ENCODE measurements at regions not wholly inside any gene's neighbourhood (a gene's known extent, or its start where the extent isn't known, plus 50 kb on each side); places are given as distances from the start of the nearest gene placed in this dataset.
A peak's percentile ranks its signal among the peaks of the same experiment; 100 is the strongest.
"Not testable (repeated sequence)": the region's sequence is repeated elsewhere in the genome, so short reads cannot be mapped to it uniquely, and the experiment has no call there.

- H3K4me3 ChIP-seq (ENCODE audit: low read length in 2 of 2): no peak overlapping the region
- WGBS: 59% methylated on average over 2 of the region's 2 CpGs
- H3K9me3 ChIP-seq (ENCODE audit: control insufficient read depth in 2 of 2, insufficient read depth in 1 of 2, low read length in 1 of 2): no peaks in the 10 kb centered on the region
- H3K27ac ChIP-seq (ENCODE audit: low read depth in 1 of 2, low read length in 1 of 2): no peak overlapping the region
- H3K27me3 ChIP-seq (ENCODE audit: control insufficient read depth in 2 of 2, insufficient read depth in 1 of 2, low read length in 1 of 2): no peaks in the 10 kb centered on the region
- H3K4me1 ChIP-seq (ENCODE audit: control insufficient read depth in 2 of 2, insufficient read depth in 2 of 2, low read length in 2 of 2): no peaks in the 10 kb centered on the region
- H3K36me3 ChIP-seq (ENCODE audit: control insufficient read depth in 2 of 2, insufficient read depth in 2 of 2, low read length in 1 of 2): no peaks in the 10 kb centered on the region
- no peak for DNase-seq (ENCODE audit: low read depth in 6 of 9, low spot score in 9 of 9)
Observed at GRCh38 chrX:66751136-66751782, 112.4 kb upstream of the EDA2R start.

- not testable (repeated sequence) for H3K27ac ChIP-seq (ENCODE audit: low read depth in 1 of 2, low read length in 1 of 2); DNase-seq (ENCODE audit: low read depth in 6 of 9, low spot score in 9 of 9); H3K27me3 ChIP-seq (ENCODE audit: control insufficient read depth in 2 of 2, insufficient read depth in 1 of 2, low read length in 1 of 2); H3K9me3 ChIP-seq (ENCODE audit: control insufficient read depth in 2 of 2, insufficient read depth in 1 of 2, low read length in 1 of 2); H3K4me3 ChIP-seq (ENCODE audit: low read length in 2 of 2); H3K4me1 ChIP-seq (ENCODE audit: control insufficient read depth in 2 of 2, insufficient read depth in 2 of 2, low read length in 2 of 2); H3K36me3 ChIP-seq (ENCODE audit: control insufficient read depth in 2 of 2, insufficient read depth in 2 of 2, low read length in 1 of 2)
- 92% methylated on average over 1 of the region's 1 CpG for WGBS
Observed at GRCh38 chrX:66744519-66744918, 105.6 kb upstream of the EDA2R start.

- peak in 2 of 9 donors; percentile 10 to 29 for DNase-seq (ENCODE audit: low read depth in 6 of 9, low spot score in 9 of 9)
- Histone ChIP-seq H3K27ac (ENCODE audit: low read depth in 1 of 2, low read length in 1 of 2) (no peak overlapping the region), H3K36me3 (ENCODE audit: control insufficient read depth in 2 of 2, insufficient read depth in 2 of 2, low read length in 1 of 2) (no peaks in the 10 kb centered on the region), H3K27me3 (ENCODE audit: control insufficient read depth in 2 of 2, insufficient read depth in 1 of 2, low read length in 1 of 2) (no peaks in the 10 kb centered on the region), H3K4me3 (ENCODE audit: low read length in 2 of 2) (no peak overlapping the region), H3K9me3 (ENCODE audit: control insufficient read depth in 2 of 2, insufficient read depth in 1 of 2, low read length in 1 of 2) (no peaks in the 10 kb centered on the region), H3K4me1 (ENCODE audit: control insufficient read depth in 2 of 2, insufficient read depth in 2 of 2, low read length in 2 of 2) (no peaks in the 10 kb centered on the region)
- WGBS: 49% methylated on average over 2 of the region's 2 CpGs
Observed at GRCh38 chrX:66731398-66731797, 92.5 kb upstream of the EDA2R start.

- Histone ChIP-seq H3K9me3 (ENCODE audit: control insufficient read depth in 2 of 2, insufficient read depth in 1 of 2, low read length in 1 of 2) (no peaks in the 10 kb centered on the region), H3K4me1 (ENCODE audit: control insufficient read depth in 2 of 2, insufficient read depth in 2 of 2, low read length in 2 of 2) (no peaks in the 10 kb centered on the region), H3K4me3 (ENCODE audit: low read length in 2 of 2) (peak overlapping the region; percentile 31 to 37), H3K27me3 (ENCODE audit: control insufficient read depth in 2 of 2, insufficient read depth in 1 of 2, low read length in 1 of 2) (no peaks in the 10 kb centered on the region), H3K36me3 (ENCODE audit: control insufficient read depth in 2 of 2, insufficient read depth in 2 of 2, low read length in 1 of 2) (no peaks in the 10 kb centered on the region), H3K27ac (ENCODE audit: low read depth in 1 of 2, low read length in 1 of 2) (peak overlapping the region in 1 of 2 donors; percentile 31)
- peak; percentile 18 to 74 (median 35) for DNase-seq (ENCODE audit: low read depth in 6 of 9, low spot score in 9 of 9)
- 4% methylated on average over 21 of the region's 21 CpGs for WGBS
Observed at GRCh38 chrX:66728818-66729271, 90.0 kb upstream of the EDA2R start.

- no peaks in the 10 kb centered on the region for H3K9me3 ChIP-seq (ENCODE audit: control insufficient read depth in 2 of 2, insufficient read depth in 1 of 2, low read length in 1 of 2)
- no peaks in the 10 kb centered on the region for H3K36me3 ChIP-seq (ENCODE audit: control insufficient read depth in 2 of 2, insufficient read depth in 2 of 2, low read length in 1 of 2)
- 91% methylated on average over 3 of the region's 3 CpGs for WGBS
- DNase-seq (ENCODE audit: low read depth in 6 of 9, low spot score in 9 of 9): no peak
- H3K4me1 ChIP-seq (ENCODE audit: control insufficient read depth in 2 of 2, insufficient read depth in 2 of 2, low read length in 2 of 2): no peaks in the 10 kb centered on the region
- H3K27me3 ChIP-seq (ENCODE audit: control insufficient read depth in 2 of 2, insufficient read depth in 1 of 2, low read length in 1 of 2): no peaks in the 10 kb centered on the region
- H3K4me3 ChIP-seq (ENCODE audit: low read length in 2 of 2): no peak overlapping the region
- H3K27ac ChIP-seq (ENCODE audit: low read depth in 1 of 2, low read length in 1 of 2): no peak overlapping the region
Observed at GRCh38 chrX:66717926-66718325, 79.0 kb upstream of the EDA2R start.

GRCh38 chrX:66698273-66699204 lies 59.7 kb upstream of the EDA2R start:
- 60% methylated on average over 1 of the region's 1 CpG for WGBS
- H3K36me3 ChIP-seq (ENCODE audit: control insufficient read depth in 2 of 2, insufficient read depth in 2 of 2, low read length in 1 of 2): no peaks in the 10 kb centered on the region
- no peak overlapping the region for H3K27ac ChIP-seq (ENCODE audit: low read depth in 1 of 2, low read length in 1 of 2)
- no peak for DNase-seq (ENCODE audit: low read depth in 6 of 9, low spot score in 9 of 9)
- H3K4me3 ChIP-seq (ENCODE audit: low read length in 2 of 2): no peak overlapping the region
- H3K9me3 ChIP-seq (ENCODE audit: control insufficient read depth in 2 of 2, insufficient read depth in 1 of 2, low read length in 1 of 2): no peaks in the 10 kb centered on the region
- H3K4me1 ChIP-seq (ENCODE audit: control insufficient read depth in 2 of 2, insufficient read depth in 2 of 2, low read length in 2 of 2): no peaks in the 10 kb centered on the region
- no peaks in the 10 kb centered on the region for H3K27me3 ChIP-seq (ENCODE audit: control insufficient read depth in 2 of 2, insufficient read depth in 1 of 2, low read length in 1 of 2)

GRCh38 chrX:66692512-66692911 lies 53.6 kb upstream of the EDA2R start:
- not testable (repeated sequence) for DNase-seq (ENCODE audit: low read depth in 6 of 9, low spot score in 9 of 9); H3K4me1 ChIP-seq (ENCODE audit: control insufficient read depth in 2 of 2, insufficient read depth in 2 of 2, low read length in 2 of 2)
- WGBS: 89% methylated on average over 8 of the region's 8 CpGs

More at GRCh38 chrX:66692512-66692911, 53.6 kb upstream of the EDA2R start:
- not testable (repeated sequence) for H3K27me3 ChIP-seq (ENCODE audit: control insufficient read depth in 2 of 2, insufficient read depth in 1 of 2, low read length in 1 of 2); H3K27ac ChIP-seq (ENCODE audit: low read depth in 1 of 2, low read length in 1 of 2); H3K4me3 ChIP-seq (ENCODE audit: low read length in 2 of 2); H3K36me3 ChIP-seq (ENCODE audit: control insufficient read depth in 2 of 2, insufficient read depth in 2 of 2, low read length in 1 of 2); H3K9me3 ChIP-seq (ENCODE audit: control insufficient read depth in 2 of 2, insufficient read depth in 1 of 2, low read length in 1 of 2)
